ENCODE measurements at regions not wholly inside any gene's neighbourhood (a gene's known extent, or its start where the extent isn't known, plus 50 kb on each side); places are given as distances from the start of the nearest gene placed in this dataset.

GRCh38 chr11:80838153-80838552 is 1397.3 kb upstream of the TENM4 start:
- TF ChIP-seq RAD21 (conservative IDR thresholded peaks at IDR 0.05 in 1 of 2, IDR thresholded peaks at IDR 0.05 in 1 of 2): no peak
- TF ChIP-seq, protein P1, sequence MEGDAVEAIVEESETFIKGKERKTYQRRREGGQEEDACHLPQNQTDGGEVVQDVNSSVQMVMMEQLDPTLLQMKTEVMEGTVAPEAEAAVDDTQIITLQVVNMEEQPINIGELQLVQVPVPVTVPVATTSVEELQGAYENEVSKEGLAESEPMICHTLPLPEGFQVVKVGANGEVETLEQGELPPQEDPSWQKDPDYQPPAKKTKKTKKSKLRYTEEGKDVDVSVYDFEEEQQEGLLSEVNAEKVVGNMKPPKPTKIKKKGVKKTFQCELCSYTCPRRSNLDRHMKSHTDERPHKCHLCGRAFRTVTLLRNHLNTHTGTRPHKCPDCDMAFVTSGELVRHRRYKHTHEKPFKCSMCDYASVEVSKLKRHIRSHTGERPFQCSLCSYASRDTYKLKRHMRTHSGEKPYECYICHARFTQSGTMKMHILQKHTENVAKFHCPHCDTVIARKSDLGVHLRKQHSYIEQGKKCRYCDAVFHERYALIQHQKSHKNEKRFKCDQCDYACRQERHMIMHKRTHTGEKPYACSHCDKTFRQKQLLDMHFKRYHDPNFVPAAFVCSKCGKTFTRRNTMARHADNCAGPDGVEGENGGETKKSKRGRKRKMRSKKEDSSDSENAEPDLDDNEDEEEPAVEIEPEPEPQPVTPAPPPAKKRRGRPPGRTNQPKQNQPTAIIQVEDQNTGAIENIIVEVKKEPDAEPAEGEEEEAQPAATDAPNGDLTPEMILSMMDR (IDR thresholded peaks at IDR 0.05): no peak
- no peak for TF ChIP-seq MAZ (IDR thresholded peaks at IDR 0.05; ENCODE audit: borderline replicate concordance, low read depth, low read length)
- TF ChIP-seq, protein P2, sequence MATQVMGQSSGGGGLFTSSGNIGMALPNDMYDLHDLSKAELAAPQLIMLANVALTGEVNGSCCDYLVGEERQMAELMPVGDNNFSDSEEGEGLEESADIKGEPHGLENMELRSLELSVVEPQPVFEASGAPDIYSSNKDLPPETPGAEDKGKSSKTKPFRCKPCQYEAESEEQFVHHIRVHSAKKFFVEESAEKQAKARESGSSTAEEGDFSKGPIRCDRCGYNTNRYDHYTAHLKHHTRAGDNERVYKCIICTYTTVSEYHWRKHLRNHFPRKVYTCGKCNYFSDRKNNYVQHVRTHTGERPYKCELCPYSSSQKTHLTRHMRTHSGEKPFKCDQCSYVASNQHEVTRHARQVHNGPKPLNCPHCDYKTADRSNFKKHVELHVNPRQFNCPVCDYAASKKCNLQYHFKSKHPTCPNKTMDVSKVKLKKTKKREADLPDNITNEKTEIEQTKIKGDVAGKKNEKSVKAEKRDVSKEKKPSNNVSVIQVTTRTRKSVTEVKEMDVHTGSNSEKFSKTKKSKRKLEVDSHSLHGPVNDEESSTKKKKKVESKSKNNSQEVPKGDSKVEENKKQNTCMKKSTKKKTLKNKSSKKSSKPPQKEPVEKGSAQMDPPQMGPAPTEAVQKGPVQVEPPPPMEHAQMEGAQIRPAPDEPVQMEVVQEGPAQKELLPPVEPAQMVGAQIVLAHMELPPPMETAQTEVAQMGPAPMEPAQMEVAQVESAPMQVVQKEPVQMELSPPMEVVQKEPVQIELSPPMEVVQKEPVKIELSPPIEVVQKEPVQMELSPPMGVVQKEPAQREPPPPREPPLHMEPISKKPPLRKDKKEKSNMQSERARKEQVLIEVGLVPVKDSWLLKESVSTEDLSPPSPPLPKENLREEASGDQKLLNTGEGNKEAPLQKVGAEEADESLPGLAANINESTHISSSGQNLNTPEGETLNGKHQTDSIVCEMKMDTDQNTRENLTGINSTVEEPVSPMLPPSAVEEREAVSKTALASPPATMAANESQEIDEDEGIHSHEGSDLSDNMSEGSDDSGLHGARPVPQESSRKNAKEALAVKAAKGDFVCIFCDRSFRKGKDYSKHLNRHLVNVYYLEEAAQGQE (IDR thresholded peaks at IDR 0.05): no peak
- TF ChIP-seq POLR2A (IDR thresholded peaks at IDR 0.05; ENCODE audit: low read length): no peak
